ENCODE measurements at regions not wholly inside any gene's neighbourhood (a gene's known extent, or its start where the extent isn't known, plus 50 kb on each side); places are given as distances from the start of the nearest gene placed in this dataset.

DNA sequence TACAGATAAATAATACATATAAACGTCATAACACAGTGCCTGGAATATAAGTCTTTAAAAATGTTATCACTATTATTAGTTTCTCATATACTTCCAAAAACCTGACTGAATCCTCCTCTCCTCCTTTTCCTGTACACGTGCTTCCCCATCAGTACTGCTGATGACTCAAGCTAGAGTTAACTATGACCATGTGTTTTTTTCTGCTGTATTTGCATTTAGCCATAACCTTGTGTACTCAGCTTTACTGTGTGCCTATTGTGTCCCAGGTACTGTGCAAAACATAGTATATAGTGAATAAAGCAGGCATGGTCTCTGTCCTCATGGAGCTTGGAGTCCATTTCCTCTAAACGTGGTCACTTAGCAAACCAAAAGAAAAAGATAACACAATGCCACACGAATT lies 56.5 kb upstream of the ARHGAP32 start:
- H3K9me2 ChIP-seq (ENCODE audit: insufficient read depth, low read length) = no peaks in the 10 kb centered on the region
- no peak overlapping the region for H3K27ac ChIP-seq (ENCODE audit: low read length)
- no peaks in the 10 kb centered on the region for H3F3A ChIP-seq (ENCODE audit: insufficient read depth, low read length, poor library complexity, severe bottlenecking)
- H3K36me3 ChIP-seq (ENCODE audit: insufficient read depth, low read length) = no peaks in the 10 kb centered on the region
- no peak overlapping the region for H3K4me2 ChIP-seq (ENCODE audit: low read length)
- TF ChIP-seq TAF1 (IDR thresholded peaks at IDR 0.05; ENCODE audit: low read depth) (no peak), RAD21 (conservative IDR thresholded peaks at IDR 0.05) (no peak)
- no peak overlapping the region for H3K9ac ChIP-seq (ENCODE audit: low read length)
- H3K9me3 ChIP-seq (ENCODE audit: low read length) = no peaks in the 10 kb centered on the region
- no peaks in the 10 kb centered on the region for H4K20me1 ChIP-seq (ENCODE audit: insufficient read depth)
- peaks cover 18% of the 10 kb centered on the region for H3K79me2 ChIP-seq (replicated peaks; ENCODE audit: insufficient read depth, low read length)
- no peaks in the 10 kb centered on the region for H3K27me3 ChIP-seq (ENCODE audit: insufficient read depth, low read depth, low read length)
- H3K4me3 ChIP-seq (ENCODE audit: low read length) = no peak overlapping the region
- H2AFZ ChIP-seq (ENCODE audit: low read depth, low read length) = no peak overlapping the region

DNA sequence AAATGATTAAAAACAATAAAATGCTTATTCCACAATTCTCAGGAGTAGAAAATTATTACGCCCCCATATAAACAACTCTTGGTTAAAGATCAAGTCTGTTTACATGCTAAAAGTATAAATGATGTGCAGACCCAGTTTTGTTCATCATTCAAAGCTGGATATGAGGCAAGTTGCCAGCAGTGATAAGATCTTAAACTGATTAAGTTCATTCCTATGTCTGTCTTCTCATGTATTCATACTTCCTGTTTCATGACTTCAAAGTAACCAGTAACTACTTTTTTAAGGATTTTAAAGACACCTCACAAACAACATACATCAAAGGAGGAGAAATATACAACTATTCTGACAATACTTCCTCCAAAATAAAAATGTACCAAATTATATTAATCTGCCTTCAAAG lies 55.0 kb upstream of the ARHGAP32 start:
- Histone ChIP-seq H3K9ac (ENCODE audit: low read length) (no peak overlapping the region), H3K27me3 (ENCODE audit: insufficient read depth, low read depth, low read length) (no peaks in the 10 kb centered on the region), H3K36me3 (ENCODE audit: insufficient read depth, low read length) (no peaks in the 10 kb centered on the region), H3F3A (ENCODE audit: insufficient read depth, low read length, poor library complexity, severe bottlenecking) (no peaks in the 10 kb centered on the region), H3K9me2 (ENCODE audit: insufficient read depth, low read length) (no peaks in the 10 kb centered on the region), H4K20me1 (ENCODE audit: insufficient read depth) (no peaks in the 10 kb centered on the region), H3K9me3 (ENCODE audit: low read length) (no peaks in the 10 kb centered on the region), H3K4me3 (ENCODE audit: low read length) (no peak overlapping the region), H3K27ac (ENCODE audit: low read length) (no peak overlapping the region), H3K4me2 (ENCODE audit: low read length) (no peak overlapping the region), H2AFZ (ENCODE audit: low read depth, low read length) (no peak overlapping the region), H3K79me2 (replicated peaks; ENCODE audit: insufficient read depth, low read length) (peaks cover 19% of the 10 kb centered on the region)
- TF ChIP-seq, protein P1, sequence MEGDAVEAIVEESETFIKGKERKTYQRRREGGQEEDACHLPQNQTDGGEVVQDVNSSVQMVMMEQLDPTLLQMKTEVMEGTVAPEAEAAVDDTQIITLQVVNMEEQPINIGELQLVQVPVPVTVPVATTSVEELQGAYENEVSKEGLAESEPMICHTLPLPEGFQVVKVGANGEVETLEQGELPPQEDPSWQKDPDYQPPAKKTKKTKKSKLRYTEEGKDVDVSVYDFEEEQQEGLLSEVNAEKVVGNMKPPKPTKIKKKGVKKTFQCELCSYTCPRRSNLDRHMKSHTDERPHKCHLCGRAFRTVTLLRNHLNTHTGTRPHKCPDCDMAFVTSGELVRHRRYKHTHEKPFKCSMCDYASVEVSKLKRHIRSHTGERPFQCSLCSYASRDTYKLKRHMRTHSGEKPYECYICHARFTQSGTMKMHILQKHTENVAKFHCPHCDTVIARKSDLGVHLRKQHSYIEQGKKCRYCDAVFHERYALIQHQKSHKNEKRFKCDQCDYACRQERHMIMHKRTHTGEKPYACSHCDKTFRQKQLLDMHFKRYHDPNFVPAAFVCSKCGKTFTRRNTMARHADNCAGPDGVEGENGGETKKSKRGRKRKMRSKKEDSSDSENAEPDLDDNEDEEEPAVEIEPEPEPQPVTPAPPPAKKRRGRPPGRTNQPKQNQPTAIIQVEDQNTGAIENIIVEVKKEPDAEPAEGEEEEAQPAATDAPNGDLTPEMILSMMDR (IDR thresholded peaks at IDR 0.05; ENCODE audit: poor library complexity, severe bottlenecking) = no peak
- TF ChIP-seq RAD21 (conservative IDR thresholded peaks at IDR 0.05) (no peak), POLR2AphosphoS5 (IDR thresholded peaks at IDR 0.05) (no peak), EZH2 (IDR thresholded peaks at IDR 0.05; ENCODE audit: borderline replicate concordance, insufficient read depth, low read length, poor library complexity, severe bottlenecking) (no peak), SMC3 (conservative IDR thresholded peaks at IDR 0.05; ENCODE audit: poor library complexity) (no peak), MXI1 (conservative IDR thresholded peaks at IDR 0.05; ENCODE audit: poor library complexity, severe bottlenecking) (no peak), EP300 (conservative IDR thresholded peaks at IDR 0.05; ENCODE audit: poor library complexity, severe bottlenecking) (no peak), TAF1 (IDR thresholded peaks at IDR 0.05; ENCODE audit: low read depth) (no peak)
- TF ChIP-seq, protein P2, sequence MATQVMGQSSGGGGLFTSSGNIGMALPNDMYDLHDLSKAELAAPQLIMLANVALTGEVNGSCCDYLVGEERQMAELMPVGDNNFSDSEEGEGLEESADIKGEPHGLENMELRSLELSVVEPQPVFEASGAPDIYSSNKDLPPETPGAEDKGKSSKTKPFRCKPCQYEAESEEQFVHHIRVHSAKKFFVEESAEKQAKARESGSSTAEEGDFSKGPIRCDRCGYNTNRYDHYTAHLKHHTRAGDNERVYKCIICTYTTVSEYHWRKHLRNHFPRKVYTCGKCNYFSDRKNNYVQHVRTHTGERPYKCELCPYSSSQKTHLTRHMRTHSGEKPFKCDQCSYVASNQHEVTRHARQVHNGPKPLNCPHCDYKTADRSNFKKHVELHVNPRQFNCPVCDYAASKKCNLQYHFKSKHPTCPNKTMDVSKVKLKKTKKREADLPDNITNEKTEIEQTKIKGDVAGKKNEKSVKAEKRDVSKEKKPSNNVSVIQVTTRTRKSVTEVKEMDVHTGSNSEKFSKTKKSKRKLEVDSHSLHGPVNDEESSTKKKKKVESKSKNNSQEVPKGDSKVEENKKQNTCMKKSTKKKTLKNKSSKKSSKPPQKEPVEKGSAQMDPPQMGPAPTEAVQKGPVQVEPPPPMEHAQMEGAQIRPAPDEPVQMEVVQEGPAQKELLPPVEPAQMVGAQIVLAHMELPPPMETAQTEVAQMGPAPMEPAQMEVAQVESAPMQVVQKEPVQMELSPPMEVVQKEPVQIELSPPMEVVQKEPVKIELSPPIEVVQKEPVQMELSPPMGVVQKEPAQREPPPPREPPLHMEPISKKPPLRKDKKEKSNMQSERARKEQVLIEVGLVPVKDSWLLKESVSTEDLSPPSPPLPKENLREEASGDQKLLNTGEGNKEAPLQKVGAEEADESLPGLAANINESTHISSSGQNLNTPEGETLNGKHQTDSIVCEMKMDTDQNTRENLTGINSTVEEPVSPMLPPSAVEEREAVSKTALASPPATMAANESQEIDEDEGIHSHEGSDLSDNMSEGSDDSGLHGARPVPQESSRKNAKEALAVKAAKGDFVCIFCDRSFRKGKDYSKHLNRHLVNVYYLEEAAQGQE (IDR thresholded peaks at IDR 0.05; ENCODE audit: borderline replicate concordance) = no peak

DNA sequence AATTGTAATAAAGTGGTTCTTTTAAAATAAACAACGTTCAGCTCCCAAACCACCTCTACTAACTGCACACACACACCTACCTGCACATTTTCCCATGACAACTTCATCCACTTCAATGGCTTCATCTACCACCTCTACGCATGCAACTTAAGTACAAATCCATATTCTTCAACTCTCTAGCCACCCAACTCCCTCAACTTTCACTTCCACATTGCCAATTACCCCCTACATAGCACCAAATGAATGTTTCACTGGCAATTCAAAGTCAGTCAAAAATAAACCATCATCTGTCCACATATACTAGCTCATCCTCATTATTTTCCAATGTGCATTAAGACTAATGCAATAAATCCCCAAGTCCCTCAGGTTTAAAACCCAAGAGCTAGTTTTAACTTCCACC lies 50.7 kb upstream of the ARHGAP32 start:
- Histone ChIP-seq H3K79me2 (replicated peaks; ENCODE audit: insufficient read depth, low read length) (peaks cover 38% of the 10 kb centered on the region), H3K27me3 (ENCODE audit: insufficient read depth, low read depth, low read length) (no peaks in the 10 kb centered on the region), H3K9ac (ENCODE audit: low read length) (no peak overlapping the region), H4K20me1 (ENCODE audit: insufficient read depth) (no peaks in the 10 kb centered on the region), H3K4me3 (ENCODE audit: low read length) (no peak overlapping the region), H2AFZ (ENCODE audit: low read depth, low read length) (no peak overlapping the region), H3F3A (ENCODE audit: insufficient read depth, low read length, poor library complexity, severe bottlenecking) (no peaks in the 10 kb centered on the region), H3K27ac (ENCODE audit: low read length) (no peak overlapping the region), H3K9me3 (ENCODE audit: low read length) (no peaks in the 10 kb centered on the region), H3K9me2 (ENCODE audit: insufficient read depth, low read length) (no peaks in the 10 kb centered on the region), H3K36me3 (ENCODE audit: insufficient read depth, low read length) (no peaks in the 10 kb centered on the region), H3K4me2 (ENCODE audit: low read length) (no peak overlapping the region)
- TF ChIP-seq TAF1 (IDR thresholded peaks at IDR 0.05; ENCODE audit: low read depth) (no peak), RAD21 (conservative IDR thresholded peaks at IDR 0.05) (no peak), POLR2AphosphoS5 (IDR thresholded peaks at IDR 0.05) (no peak), EP300 (conservative IDR thresholded peaks at IDR 0.05; ENCODE audit: poor library complexity, severe bottlenecking) (no peak), MXI1 (conservative IDR thresholded peaks at IDR 0.05; ENCODE audit: poor library complexity, severe bottlenecking) (no peak), EZH2 (IDR thresholded peaks at IDR 0.05; ENCODE audit: borderline replicate concordance, insufficient read depth, low read length, poor library complexity, severe bottlenecking) (no peak), SMC3 (conservative IDR thresholded peaks at IDR 0.05; ENCODE audit: poor library complexity) (no peak)
- TF ChIP-seq, protein P2 (IDR thresholded peaks at IDR 0.05; ENCODE audit: borderline replicate concordance) = no peak
- TF ChIP-seq, protein P1 (IDR thresholded peaks at IDR 0.05; ENCODE audit: poor library complexity, severe bottlenecking) = no peak

Measured in neural cell (in vitro differentiated cells).